GM21390 (cell line): ENCODE measurements at regions not wholly inside any gene's neighbourhood (a gene's known extent, or its start where the extent isn't known, plus 50 kb on each side); places are given as distances from the start of the nearest gene placed in this dataset.
A peak's percentile ranks its signal among the peaks of the same experiment; 100 is the strongest.

Experiments
- ATAC-seq: cut with Tn5 transposase; IDR thresholded peaks from one replicate; pipeline ENCODE4 v1.9.1; 2021; ENCODE audit not compliant: unreplicated experiment

DNA sequence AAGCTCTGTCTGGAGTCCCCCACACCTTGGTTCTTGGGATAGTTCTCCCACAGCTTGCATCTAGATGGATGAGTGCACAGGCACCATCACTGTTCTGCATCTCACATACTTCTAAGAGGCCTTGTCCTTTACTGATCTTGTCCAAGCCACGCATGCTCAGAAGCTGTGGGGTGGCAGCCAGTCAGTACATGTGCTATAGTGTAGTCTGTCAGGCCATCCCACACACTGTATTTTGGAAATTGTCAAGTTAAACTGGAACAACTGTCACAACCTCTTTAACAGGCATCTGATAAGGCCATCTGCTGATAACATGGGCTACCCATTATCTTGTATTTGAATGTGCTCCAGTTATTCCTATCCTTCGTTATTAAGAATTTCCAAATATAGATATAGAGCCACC lies 296.5 kb upstream of the AZI2 start:
- no peak for ATAC-seq

DNA sequence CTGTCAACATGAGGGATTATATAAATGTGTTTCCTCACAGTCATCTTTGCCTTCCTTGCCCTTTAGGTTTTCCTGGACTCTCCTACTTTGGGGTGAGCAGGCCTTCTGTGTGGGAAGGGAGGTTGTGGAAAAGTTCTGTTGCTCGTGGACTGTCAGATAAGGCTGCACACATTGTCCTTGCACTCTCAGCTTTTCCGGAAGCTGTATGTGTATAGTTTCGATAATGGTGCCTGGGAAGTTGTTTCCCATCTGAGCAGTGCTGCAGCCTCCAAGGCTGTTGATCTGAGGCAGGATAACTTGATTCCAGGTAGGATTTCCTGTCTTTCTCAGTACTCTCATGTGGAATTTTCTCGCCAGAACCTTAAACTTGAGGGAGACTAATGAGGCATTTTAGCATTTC lies 297.8 kb upstream of the AZI2 start:
- ATAC-seq: no peak

DNA sequence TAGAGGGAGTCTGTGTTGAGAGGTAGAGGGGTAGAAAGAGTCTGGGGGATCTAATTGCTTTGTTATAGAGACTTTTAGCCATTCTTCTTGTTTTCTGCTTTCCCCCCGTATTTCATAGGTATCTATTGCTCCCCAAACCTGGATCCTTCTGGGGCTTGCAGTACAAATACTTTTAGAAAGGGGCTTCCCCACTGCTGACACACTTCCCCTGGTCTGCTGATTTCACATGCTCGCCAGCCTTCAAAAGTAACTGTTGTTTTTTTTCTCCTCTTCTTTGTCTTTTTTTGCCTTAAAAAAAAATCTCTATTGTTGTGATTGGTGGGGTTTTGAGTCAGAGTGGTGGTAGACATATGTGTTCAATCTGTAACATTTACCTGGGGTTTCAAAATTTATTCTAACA lies 300.6 kb upstream of the AZI2 start:
- ATAC-seq: no peak

- ATAC-seq: no peak
Observed at GRCh38 chr3:28651159-28651558, 302.5 kb upstream of the AZI2 start.

GRCh38 chr3:28664123-28664522 lies 315.5 kb upstream of the AZI2 start:
- ATAC-seq: no peak

DNA sequence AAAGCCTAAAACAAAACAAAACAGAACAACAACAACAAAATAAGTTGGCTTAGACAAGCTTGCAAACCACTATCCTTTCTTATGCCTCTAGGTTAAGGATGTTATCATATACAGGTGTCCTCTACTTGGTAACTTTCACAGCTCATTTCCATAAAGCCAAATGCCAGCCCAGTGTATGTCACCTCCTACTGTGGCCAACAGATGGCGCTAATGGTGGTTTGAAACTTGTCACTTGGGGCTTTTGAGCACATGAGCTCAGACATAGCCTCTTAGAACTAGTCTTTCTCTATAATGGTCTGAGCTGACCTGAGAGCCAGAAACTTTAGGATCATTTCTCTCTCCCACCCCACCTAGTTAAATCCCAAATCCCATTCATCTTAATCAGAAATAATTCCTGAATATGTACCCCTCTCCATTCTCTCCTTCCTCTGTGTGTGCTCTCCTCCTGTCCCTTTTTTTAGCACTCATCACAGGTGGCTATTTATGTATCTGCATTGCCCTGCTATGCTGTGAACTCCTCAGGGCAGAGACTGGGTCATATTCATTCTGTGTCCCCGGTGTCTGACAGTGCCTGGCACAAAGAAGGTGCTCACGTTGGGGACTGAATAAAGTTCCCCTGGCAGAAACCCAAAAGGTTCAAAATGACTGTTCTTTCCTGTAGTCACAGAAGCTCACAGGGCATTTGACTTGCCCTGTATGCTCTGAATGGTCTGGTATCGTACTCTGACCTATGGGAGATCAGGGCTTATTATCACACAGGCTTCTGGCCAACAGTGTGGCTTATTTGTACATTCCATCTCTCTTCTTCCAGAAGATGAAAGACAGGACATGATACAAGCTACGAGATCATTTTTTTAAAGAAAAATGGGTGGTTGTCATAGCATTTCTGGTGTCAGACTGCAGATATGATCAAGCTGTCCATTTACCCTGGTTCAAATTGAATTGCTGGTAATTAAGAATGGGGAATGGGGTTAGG lies 319.3 kb upstream of the AZI2 start:
- peak; percentile 98 for ATAC-seq

DNA sequence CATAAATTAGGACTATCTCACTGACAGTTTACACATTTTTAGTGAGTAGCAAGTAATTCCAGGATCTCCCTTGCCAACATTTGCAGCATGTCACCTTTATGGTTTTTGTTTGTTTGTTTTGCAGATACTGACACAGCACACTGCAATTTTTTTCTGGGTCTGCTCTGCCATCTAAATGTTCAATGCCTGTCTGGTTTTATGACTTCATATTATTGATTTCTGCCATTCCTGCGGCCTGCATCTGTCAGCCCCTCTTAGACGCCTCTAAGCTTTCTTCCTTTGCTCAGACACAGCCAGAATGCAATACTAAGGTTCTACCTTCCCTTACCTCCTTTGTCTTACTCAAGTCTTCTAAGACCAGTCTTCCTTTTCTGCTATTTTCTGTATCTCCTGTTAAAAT lies 321.2 kb upstream of the AZI2 start:
- ATAC-seq: no peak

DNA sequence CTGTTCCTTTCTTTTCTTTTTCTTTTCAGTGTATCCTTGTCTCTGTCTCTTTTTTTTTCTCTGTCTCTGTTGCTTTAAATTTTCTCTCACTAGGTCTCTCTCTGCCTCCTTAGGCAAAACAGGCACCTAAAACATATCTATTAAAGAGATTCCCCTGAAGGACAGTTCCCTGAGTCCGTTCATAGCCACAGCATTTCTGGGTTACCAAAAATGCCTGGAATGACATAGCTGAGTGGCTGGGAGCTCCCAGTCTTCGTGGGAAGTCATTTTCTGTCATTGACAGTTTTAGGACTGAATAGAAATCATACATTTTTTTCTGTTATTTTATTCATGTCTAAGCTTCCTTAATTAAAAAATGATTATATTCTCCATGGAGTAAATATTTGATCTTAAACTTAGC lies 323.8 kb upstream of the AZI2 start:
- ATAC-seq: no peak

DNA sequence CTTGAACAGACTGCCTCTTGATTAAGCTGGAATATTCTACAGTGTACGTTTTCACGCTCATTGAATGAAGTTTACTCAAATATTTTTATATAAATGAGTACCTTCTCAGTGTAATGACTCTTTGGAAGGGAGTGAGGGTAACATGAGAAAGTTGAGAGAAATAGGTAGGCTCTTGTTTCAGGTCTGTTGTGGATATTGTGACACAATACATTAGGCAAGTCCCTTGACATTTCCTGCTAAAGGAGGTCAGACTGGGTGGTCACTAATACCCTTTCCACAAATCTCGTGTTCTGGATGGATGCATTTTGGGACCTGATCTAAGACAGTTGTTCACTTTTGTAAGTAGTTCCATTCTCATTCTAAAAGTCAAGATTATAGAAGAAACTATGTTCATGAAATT lies 324.8 kb upstream of the AZI2 start:
- ATAC-seq: no peak

DNA sequence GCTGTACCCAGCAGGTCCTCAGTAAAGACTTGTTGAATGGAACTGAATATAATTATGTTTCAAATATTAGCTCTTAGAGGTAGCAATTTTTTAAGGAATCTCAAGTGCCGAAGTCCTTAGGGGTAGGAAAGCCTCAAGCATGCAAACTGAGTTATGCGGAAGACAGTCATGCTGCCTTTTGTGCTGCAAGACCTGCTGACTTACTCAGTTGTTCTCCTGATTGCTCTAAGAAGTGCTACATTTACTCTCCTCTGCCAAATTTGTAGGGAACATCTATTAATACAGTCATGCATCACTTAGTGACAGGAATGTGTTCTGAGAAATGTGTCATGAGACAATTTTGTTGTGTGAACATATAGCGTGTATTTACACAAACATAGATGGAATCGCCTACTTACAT lies 325.6 kb upstream of the AZI2 start:
- ATAC-seq: no peak

GRCh38 chr3:28677581-28677980 lies 329.0 kb upstream of the AZI2 start:
- ATAC-seq: no peak

GRCh38 chr3:28678086-28678485 lies 329.5 kb upstream of the AZI2 start:
- ATAC-seq: no peak

- ATAC-seq: no peak
Observed at GRCh38 chr3:28680050-28680449, 331.4 kb upstream of the AZI2 start.

DNA sequence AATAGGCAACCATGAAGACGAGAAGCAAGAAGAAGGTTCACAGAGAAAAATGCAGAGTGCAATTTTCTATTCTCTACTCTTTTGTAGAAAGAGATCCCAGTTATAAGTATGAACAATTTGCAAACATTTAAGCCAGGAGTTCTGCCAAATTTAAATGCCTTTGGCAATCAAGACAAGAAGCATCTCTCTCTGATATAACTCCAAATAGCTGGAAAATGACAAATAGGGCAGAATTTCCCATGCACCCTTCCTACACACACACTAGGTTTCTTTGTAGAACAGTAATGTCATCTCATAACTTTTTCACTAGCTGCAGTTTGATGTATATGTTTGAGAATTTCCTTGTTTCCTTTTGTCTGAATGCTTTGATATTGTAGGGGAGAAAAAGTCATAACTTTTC lies 333.5 kb upstream of the AZI2 start:
- ATAC-seq: no peak

DNA sequence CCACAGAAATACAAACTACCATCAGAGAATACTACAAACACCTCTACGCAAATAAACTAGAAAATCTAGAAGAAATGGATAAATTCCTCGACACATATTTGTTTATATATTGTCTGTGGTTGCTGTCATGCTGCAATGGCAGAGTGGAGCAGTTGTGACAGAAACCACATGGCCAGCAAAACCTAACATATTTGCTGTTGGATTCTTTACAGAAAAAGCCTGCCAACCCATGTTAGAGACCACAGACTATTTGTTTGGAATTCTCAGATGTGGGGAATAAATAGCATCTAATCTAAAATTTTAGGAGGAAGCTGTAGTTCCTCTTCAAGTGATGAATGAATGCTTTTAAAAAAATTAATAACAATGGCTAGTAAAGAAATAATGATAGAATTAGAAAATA lies 341.6 kb upstream of the AZI2 start:
- ATAC-seq: no peak

- no peak for ATAC-seq
Observed at GRCh38 chr3:28698706-28699105, 350.1 kb upstream of the AZI2 start.

GRCh38 chr3:28699283-28699682 lies 350.7 kb upstream of the AZI2 start:
- no peak for ATAC-seq

- no peak for ATAC-seq
Observed at GRCh38 chr3:28700728-28701127, 352.1 kb upstream of the AZI2 start.

DNA sequence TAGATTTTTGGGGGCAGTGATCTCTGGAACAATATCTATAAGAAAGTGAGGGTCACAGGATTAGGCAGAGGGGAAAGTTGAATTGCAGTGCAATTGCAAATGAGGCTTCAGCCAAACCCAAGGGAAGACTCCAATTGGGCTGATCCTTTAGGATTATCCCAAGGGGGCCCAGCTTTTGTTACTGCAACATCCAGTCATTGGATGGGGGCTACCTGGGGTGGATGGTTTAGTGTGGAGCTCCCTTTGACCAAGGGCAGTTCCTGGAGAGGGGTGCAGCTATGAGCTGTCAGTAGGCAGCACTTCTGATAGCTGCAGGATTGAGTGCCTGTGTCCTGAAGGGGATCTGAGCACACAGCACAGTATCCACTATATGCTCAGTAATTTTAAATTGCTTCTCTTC lies 355.2 kb upstream of the AZI2 start:
- no peak for ATAC-seq

DNA sequence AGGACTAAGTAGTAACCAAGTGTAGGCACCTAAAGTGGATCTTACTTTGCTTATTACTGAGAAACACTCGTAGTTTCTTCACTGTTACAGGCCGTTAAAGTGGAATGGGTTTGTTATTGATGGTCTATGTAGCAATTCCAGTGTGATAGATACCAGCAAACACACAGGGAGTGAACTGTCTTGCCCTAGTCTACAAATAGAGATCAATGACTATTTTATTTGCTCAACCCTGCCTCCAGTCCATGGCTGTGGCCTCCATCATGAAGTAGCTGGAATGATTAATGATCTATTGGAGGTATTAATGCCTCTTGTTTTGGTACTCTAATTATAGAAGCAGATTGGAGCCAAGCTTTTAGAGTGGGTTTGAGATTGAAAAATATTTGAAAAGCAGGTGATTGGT lies 362.7 kb upstream of the AZI2 start:
- no peak for ATAC-seq

DNA sequence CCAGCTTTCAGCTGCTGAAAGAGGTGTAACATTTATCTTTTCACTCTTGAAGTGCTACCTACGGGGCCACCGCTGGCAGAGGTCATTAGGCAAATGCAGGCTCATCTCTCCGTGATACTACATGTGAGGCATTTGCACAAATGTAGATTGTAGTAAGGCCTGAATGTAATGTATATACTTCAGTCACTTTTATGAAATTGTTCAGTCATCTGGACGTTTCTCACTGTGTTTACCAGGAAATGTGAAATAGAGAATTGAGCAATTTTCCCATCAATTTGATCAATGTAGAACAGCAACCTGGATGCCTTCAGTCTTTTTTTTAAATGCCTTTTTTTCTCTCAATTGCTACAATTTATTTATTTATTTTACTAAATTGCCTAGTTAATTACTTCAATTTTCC lies 368.3 kb upstream of the AZI2 start:
- no peak for ATAC-seq

DNA sequence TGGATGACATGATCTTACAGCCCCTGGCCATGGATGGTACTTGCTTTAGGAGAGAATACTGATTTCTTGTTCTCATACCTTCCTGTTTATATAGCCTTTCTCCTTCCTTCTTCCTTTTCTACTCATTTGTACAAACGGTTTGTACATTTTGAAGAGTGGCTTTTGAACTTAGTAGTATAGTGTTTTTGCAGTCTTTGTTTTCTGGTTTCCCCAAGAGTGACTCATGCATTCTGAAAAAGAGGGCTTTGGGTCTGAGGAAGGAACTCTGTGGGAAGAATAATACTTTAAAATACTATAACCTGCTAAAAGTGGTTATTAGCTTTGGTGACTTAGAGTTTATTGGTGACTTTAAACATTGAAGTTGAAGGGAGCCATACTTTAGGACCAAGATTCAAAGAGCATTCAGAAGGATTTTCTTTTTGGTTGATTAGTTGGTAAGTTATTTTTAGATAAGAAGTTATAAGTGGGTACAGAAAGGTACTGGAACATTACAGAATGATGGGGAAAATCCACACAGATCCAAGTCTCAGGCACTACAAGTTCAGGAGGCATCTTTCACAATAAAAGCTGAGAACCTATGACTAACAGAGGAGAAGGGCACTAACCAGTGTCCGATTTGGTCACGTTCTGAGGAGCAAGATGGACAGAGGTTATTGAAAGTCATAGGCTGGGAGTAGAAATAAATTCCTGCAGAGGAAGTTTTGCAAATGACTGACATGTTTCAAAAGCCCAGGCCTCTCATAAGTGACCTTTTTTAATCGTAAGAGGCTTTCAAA lies 369.6 kb upstream of the AZI2 start:
- no peak for ATAC-seq
